Caki2 (cell line): ENCODE measurements at regions not wholly inside any gene's neighbourhood (a gene's known extent, or its start where the extent isn't known, plus 50 kb on each side); places are given as distances from the start of the nearest gene placed in this dataset.
"Not testable (repeated sequence)": the region's sequence is repeated elsewhere in the genome, so short reads cannot be mapped to it uniquely, and the experiment has no call there.

Experiments used
- DNase-seq: peaks from one replicate; pipeline ENCODE4 v3.0.0-alpha.2; 2015; ENCODE audit warnings: low read depth
- in situ Hi-C: cut with HindIII; loops from 2 replicates; pipeline ENCODE4 v1.10.0; 2016; ENCODE audit warnings: low sequenced_read_pairs, low pct_unique_long_range_greater_than_20kb, mixed read lengths

DNA sequence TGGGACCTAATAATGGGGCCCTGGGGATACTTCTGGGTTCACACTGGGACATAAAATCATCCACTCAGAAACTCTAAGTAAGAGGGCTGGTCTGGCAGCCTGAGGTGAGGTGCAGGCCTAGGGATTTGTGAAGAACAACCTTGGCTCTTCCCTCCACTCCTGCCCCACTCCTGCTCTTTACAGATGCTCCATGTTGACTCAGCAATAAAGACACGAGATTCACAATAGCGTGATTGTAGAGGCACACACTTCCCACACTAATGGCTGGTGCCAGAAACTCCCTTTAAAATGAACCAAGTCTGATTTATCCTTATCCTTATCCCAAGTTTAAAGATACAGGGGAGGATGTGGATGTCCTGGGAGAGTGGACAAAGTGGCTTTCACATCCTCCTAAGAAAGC lies 228.2 kb downstream of the ACTR3 start:
- DNase-seq, result no peak
- in situ Hi-C loops, result no loop called here

GRCh38 chr2:114119862-114120261 lies 230.0 kb downstream of the ACTR3 start:
- no peak for DNase-seq
- in situ Hi-C loops, result no loop called here

GRCh38 chr2:114122930-114123329 lies 233.0 kb downstream of the ACTR3 start:
- no peak for DNase-seq
- in situ Hi-C loops, result no loop called here

DNA sequence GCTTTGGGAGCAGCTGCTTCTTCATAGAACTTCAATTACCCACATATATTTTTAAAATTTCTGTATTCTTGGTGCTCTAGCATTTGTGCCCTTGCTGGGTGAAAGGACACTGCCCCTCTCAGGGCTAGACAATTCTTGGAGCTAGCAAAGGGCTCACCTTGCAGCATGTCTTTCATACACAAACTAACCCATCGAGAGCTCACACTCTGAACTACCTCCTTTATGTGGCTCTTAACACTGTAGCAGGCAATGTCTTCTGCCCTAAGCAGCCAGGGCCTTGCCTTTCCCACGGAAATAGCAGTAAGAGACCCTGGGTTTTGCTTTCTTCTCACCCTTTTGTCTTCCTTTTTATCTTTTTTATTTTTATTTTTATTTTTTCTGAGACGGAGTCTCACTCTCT lies 234.0 kb downstream of the ACTR3 start:
- in situ Hi-C loops, result no loop called here

DNA sequence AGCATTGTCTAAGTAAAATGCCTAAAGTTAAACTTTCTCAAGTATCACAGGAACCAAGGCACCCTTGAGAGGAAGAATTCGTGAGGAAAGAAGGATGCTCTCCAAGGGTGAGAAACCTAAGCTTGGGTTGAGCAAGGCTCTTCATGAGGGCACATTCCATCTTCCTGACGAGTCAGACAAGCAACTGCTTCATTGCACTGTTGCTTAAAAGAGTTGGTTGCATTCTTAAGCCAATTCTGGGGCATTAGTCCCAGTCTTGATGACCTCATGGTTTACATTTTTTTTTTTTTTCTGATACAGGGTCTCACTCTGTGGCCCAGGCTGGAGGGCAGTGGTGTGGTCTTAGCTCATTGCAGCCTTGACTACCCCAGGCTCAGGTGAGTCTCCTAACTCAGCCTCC lies 237.5 kb downstream of the ACTR3 start:
- DNase-seq, result no peak
- in situ Hi-C loops, result no loop called here

More for the DNA sequence above, 234.0 kb downstream of the ACTR3 start:
- DNase-seq, result no peak

GRCh38 chr2:114128263-114128662 lies 238.4 kb downstream of the ACTR3 start:
- no peak for DNase-seq
- in situ Hi-C loops, result no loop called here

DNA sequence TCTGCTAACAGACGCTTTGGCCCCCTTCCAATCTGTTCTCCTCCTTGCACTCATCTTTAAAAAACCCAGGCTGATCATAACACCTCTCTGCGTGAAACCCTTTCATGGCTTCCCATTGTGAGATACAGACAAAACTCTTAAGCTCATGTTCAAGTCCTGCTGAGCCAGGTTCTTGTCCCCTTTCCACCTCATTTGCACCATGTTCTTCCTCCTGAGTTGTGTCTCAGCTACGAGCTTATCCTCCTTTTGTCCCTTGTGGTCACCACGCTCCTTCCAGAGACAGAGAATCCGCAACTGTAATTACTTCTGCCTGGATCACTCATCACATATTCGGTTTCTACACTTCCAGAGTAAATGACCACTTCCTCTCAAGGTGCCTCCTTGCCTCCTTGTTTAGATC lies 238.8 kb downstream of the ACTR3 start:
- no peak for DNase-seq
- in situ Hi-C loops, result no loop called here

GRCh38 chr2:114132050-114132449 lies 242.2 kb downstream of the ACTR3 start:
- in situ Hi-C loops, result not testable (repeated sequence)

DNA sequence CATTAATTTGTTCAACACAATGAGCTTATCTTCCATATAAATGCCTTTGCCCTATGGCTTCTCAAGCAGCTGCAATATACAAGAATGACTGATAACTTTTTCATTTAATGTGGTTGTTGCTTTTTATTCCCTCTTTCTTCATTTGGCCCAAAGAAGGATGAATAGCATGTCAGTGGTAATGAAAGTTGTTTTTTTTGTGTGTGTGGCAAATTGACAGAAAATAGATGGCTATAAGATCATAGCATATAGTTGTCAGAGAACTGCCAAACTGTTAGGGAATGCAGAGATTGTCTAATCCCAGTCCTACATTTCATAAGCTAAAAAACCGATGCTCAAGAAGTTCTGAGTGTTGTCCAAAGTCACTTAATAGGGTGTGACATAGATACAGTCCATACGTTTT lies 244.3 kb downstream of the ACTR3 start:
- in situ Hi-C loops, result no loop called here
- DNase-seq, result no peak

More at GRCh38 chr2:114132050-114132449, 242.2 kb downstream of the ACTR3 start:
- DNase-seq, result not testable (repeated sequence)

DNA sequence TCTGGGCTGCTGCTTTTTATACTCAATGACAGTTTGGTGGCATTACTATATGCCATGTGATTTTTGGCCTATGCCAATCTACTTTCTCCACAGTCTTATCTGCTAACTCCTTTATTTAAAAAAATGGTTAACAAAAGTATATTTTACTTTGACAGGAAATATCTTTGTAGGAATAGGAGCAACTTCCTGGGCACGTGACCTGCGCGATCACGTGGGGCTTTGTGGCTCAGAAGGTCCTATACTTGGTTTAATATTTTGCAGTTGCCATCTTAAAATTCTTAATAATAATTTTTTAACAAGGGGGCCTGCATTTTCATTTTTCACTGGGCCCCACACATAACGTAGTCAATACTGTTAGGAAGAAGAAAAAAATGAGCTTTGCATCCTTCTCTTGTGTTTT lies 249.7 kb downstream of the ACTR3 start:
- in situ Hi-C loops, result no loop called here
- no peak for DNase-seq

GRCh38 chr2:114156366-114157056 lies 266.6 kb downstream of the ACTR3 start:
- in situ Hi-C loops, result no loop called here
- no peak for DNase-seq

GRCh38 chr2:114157057-114157385 lies 267.1 kb downstream of the ACTR3 start:
- in situ Hi-C loops, result no loop called here
- DNase-seq, result no peak

DNA sequence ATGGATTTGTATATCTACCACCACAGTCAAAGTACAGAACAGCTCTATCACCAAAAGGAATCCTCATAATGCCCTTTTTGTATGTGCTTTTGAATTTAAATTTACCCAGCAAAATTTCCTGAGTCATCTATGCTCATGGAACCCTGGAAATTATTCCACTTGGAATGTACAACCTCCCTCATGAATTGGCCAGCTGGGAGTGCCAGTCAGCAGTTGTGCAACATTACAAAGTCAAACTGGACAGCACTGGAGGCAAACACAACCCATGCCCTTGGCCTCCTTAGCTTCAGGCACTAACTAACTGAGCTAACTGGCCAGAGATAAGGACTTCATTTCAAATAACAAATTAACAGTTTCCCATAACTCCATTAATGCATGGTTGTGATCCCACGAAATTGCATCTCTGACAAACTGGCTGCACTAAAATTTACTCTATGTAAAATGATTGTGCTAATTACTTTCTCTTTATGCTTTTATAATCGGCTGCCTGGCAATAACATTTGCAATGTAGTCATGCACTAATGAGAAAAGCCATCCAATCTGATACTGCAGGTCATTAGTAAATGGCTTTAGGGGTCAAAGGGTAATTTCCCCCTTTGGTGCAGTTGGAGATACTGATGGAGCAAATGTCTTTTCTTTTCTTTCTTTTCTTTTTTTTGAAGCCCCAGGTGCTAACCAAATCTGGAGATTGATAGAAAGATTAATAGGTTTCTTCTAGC lies 270.5 kb downstream of the ACTR3 start:
- in situ Hi-C loops, result no loop called here
- DNase-seq, result no peak

DNA sequence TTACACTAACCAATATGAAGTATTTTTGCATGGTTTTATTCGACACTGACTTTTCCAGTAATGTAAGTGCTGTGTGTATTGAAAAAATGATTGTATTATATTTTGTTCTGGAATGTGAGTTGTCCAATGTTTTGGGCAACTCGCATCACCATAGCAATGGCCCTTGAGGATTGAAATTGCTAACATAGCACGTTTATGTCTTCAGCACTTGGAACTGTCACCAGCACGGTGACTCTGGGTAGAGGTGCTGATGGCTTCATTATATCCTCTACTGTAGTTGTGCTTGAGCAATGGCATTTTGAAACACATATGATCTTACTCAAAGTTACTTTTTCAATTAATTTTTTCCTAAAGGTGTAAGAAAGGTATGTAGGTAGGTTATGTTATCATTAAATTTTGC lies 271.5 kb downstream of the ACTR3 start:
- in situ Hi-C loops, result no loop called here
- DNase-seq, result no peak

GRCh38 chr2:114167799-114168198 lies 274.6 kb upstream of the DPP10 start:
- no peak for DNase-seq
- in situ Hi-C loops, result no loop called here

- DNase-seq, result peak; percentile 8
- in situ Hi-C loops, result no loop called here
Measured at GRCh38 chr2:114170070-114170469, 272.4 kb upstream of the DPP10 start.

DNA sequence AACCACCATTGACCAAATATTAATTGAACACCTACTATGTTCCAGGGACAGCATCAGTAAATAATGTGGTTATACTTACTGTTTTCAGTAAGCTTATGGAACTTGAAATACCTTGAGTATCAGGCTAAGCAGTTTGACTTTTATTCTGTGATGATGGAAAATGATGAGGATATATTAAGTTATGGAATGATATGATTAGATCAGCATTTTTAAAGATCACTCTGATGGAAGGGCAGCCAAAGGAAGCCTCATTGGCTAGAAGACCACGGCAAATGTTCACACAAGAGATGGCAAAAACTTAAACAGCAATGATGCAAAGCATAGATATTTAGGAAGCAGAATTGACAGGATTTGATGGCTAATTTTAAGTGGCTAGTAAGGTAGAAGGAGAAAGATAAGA lies 266.9 kb upstream of the DPP10 start:
- in situ Hi-C loops, result no loop called here
- DNase-seq, result no peak

- in situ Hi-C loops, result no loop called here
- no peak for DNase-seq
Measured at GRCh38 chr2:114185501-114185900, 256.9 kb upstream of the DPP10 start.

- DNase-seq, result peak; percentile 49
Measured at GRCh38 chr2:114192362-114192761, 250.1 kb upstream of the DPP10 start.

DNA sequence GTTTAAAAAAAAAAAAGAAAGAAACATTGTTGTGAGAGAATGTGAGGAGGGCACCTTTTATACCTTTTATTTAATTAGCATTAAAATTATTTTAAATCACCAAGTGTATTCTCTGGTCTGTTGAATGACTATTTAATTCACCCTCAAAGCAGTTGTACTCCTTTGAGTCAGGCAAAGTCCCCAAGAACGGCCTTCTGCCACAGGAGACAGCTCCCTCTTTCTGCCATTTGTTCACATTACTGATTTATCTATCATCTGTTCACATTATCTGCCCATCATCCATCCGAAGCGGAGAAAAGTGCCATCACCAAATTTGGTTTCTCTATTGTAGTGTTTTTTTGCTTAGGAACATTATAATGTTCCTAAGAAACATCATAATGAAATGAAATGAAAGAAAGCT lies 240.7 kb upstream of the DPP10 start:
- in situ Hi-C loops, result no loop called here
- DNase-seq, result no peak

More at GRCh38 chr2:114192362-114192761, 250.1 kb upstream of the DPP10 start:
- in situ Hi-C loops, result no loop called here
